CD14-positive monocyte (primary cell): ENCODE measurements at regions not wholly inside any gene's neighbourhood (a gene's known extent, or its start where the extent isn't known, plus 50 kb on each side); places are given as distances from the start of the nearest gene placed in this dataset.

ENCODE experiments used
- DNase-seq, 3 donors: peaks; one replicate each; pipeline ENCODE4 v3.0.0-alpha.2; 2011 to 2022
- H2AFZ ChIP-seq: 2 replicates; pipeline ENCODE4 v1.6.0; 2012; ENCODE audit warnings: mild to moderate bottlenecking, low read depth, low read length, inconsistent platforms; ENCODE audit not compliant: insufficient read depth, poor library complexity, severe bottlenecking
- H3K27ac ChIP-seq, 2 donors: 1 replicate in 1 of 2; 2 replicates in 1 of 2; pipeline ENCODE4 v1.5.1; 2012 to 2013; ENCODE audit warnings: low read length in 2 of 2, control low read depth in 1 of 2, inconsistent platforms in 1 of 2, low read depth in 1 of 2, mild to moderate bottlenecking in 1 of 2
- H3K27me3 ChIP-seq, 2 donors: one replicate each; pipeline versions ENCODE4 v1.6.0 to v1.6.1; 2011 to 2013; ENCODE audit warnings: low read length in 2 of 2; ENCODE audit not compliant: control insufficient read depth in 2 of 2, insufficient read depth in 2 of 2
- H3K36me3 ChIP-seq, 2 donors: replicated peaks in 1 of 2; 1 replicate in 1 of 2; 2 replicates in 1 of 2; pipeline versions ENCODE4 v1.5.1 to v1.6.1; 2012 to 2013; ENCODE audit warnings: low read length in 2 of 2, control low read depth in 1 of 2, inconsistent platforms in 1 of 2, mild to moderate bottlenecking in 1 of 2; ENCODE audit not compliant: insufficient read depth in 2 of 2, control insufficient read depth in 1 of 2
- H3K4me1 ChIP-seq, 2 donors: 1 replicate in 1 of 2; 2 replicates in 1 of 2; pipeline versions ENCODE4 v1.5.1 to v1.6.1; 2012 to 2013; ENCODE audit warnings: low read length in 2 of 2, control low read depth in 1 of 2, inconsistent platforms in 1 of 2, mild to moderate bottlenecking in 1 of 2, moderate library complexity in 1 of 2; ENCODE audit not compliant: insufficient read depth in 2 of 2, control insufficient read depth in 1 of 2
- H3K4me2 ChIP-seq: replicated peaks from 2 replicates; pipeline ENCODE3; 2012; ENCODE audit warnings: low read length, moderate library complexity, mild to moderate bottlenecking; ENCODE audit not compliant: poor library complexity, severe bottlenecking; ENCODE audit errors: extremely low read depth
- H3K4me3 ChIP-seq, 3 experiments: fragments of 200-600 bp in 1 of 3; sonication (generic) in 1 of 3; replicated peaks in 1 of 3; 1 replicate in 2 of 3; 2 replicates in 1 of 3; pipeline ENCODE4 v1.5.1; 2011 to 2013; ENCODE audit warnings: low read length in 3 of 3, mild to moderate bottlenecking in 3 of 3, control low read depth in 2 of 3, low read depth in 2 of 3, inconsistent platforms in 1 of 3, moderate library complexity in 1 of 3
- H3K79me2 ChIP-seq: 2 replicates; pipeline ENCODE4 v1.6.0; 2012; ENCODE audit warnings: mild to moderate bottlenecking, control low read depth, inconsistent platforms, low read length, moderate library complexity; ENCODE audit not compliant: insufficient read depth
- H3K9ac ChIP-seq: 2 replicates; pipeline ENCODE4 v1.6.0; 2017; ENCODE audit warnings: low read length, mild to moderate bottlenecking; ENCODE audit not compliant: insufficient read depth, poor library complexity, severe bottlenecking
- H3K9me3 ChIP-seq, 2 donors: replicated peaks in 1 of 2; 1 replicate in 1 of 2; 2 replicates in 1 of 2; pipeline versions ENCODE4 v1.5.1 to v1.6.1; 2012 to 2013; ENCODE audit warnings: low read length in 2 of 2, control low read depth in 1 of 2; ENCODE audit not compliant: control insufficient read depth in 1 of 2, insufficient read depth in 1 of 2
- H4K20me1 ChIP-seq: 2 replicates; pipeline ENCODE4 v1.6.0; 2012; ENCODE audit warnings: mild to moderate bottlenecking, low read length, control low read depth, moderate library complexity; ENCODE audit not compliant: insufficient read depth
- H3K27ac Mint-ChIP-seq, 7 donors: one replicate each; pipeline ENCODE4 v1.8.0; 2020; ENCODE audit warnings: mild to moderate bottlenecking in 7 of 7, mixed read lengths in 7 of 7, moderate library complexity in 6 of 7, inconsistent platforms in 2 of 7
- H3K27me3 Mint-ChIP-seq, 3 donors: one replicate each; pipeline ENCODE4 v1.8.0; 2021 to 2022; ENCODE audit warnings: low read depth in 3 of 3, mild to moderate bottlenecking in 3 of 3, mixed read lengths in 3 of 3, moderate library complexity in 3 of 3, inconsistent platforms in 1 of 3
- H3K36me3 Mint-ChIP-seq, 2 donors: one replicate each; pipeline ENCODE4 v1.8.0; 2020; ENCODE audit warnings: mixed read lengths in 2 of 2, inconsistent platforms in 1 of 2, mild to moderate bottlenecking in 1 of 2
- H3K4me1 Mint-ChIP-seq: one replicate; pipeline ENCODE4 v1.8.0; 2020; ENCODE audit warnings: mild to moderate bottlenecking, mixed read lengths
- H3K4me3 Mint-ChIP-seq, 2 donors: one replicate each; pipeline ENCODE4 v1.8.0; 2020; ENCODE audit warnings: mild to moderate bottlenecking in 2 of 2, mixed read lengths in 2 of 2, moderate library complexity in 1 of 2
- H3K9me3 Mint-ChIP-seq, 7 donors: one replicate each; pipeline ENCODE4 v1.8.0; 2020 to 2022; ENCODE audit warnings: mixed read lengths in 7 of 7, mild to moderate bottlenecking in 6 of 7, moderate library complexity in 6 of 7, inconsistent platforms in 2 of 7
- WGBS: methylation state at CpG from one replicate; pipeline ENCODE4 v1.1.5; 2013; ENCODE audit warnings: missing lambda C conversion rate; ENCODE audit not compliant: insufficient coverage; 5-methylcytosine and 5-hydroxymethylcytosine counted together
- intact Hi-C, 2 donors: fragments of 100-400 bp; cut with micrococcal nuclease; formaldehyde crosslinking; loops; one replicate each; pipeline versions ENCODE4 v1.15.0 to v1.15.1; 2023
- TF ChIP-seq, protein P1 (sequence below): fragments of 200-600 bp; IDR thresholded peaks from one replicate; pipeline ENCODE4 v1.8.0; 2022; ENCODE audit warnings: antibody characterized with exemption, mild to moderate bottlenecking

DNA sequence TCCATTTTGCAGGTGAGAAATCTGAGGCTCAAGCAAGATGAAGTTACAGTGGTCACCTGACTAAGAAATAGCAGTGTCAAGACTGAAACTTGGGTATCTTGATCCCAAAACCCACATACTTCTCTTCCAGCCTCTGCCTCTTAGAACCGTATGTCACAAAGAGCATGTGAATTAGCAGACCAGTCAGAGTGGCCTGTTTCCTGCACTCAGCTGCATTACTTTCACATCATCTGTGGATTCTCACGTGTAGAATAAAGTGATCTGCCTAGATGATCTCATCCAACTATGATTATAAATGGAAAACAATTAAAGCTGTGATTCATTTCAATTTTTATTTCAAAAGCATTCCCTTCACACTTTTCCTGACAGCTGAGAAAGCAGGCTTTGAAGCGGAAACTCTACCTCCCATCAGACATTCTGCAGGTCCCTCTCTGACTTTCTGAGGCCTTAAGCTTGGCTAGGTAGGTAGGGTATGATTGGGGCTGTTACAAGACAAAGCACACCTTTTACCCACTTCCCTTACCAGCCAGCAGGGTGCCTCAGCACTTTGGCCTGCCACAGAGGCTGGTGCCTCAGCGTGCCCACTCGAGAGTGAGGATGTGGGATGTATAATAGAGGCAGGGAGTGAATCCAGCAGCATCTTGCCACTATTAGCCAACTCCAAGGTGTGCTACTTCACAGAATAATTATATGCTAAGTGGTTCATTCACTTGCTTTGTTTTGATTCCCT is 70.2 kb upstream of the PDE1C start:
- Histone ChIP-seq H4K20me1 (no peaks in the 10 kb centered on the region), H3K9me3 (no peaks in the 10 kb centered on the region), H3K79me2 (no peaks in the 10 kb centered on the region), H3K9ac (no peak overlapping the region), H3K4me2 (no peak overlapping the region), H3K27me3 (no peaks in the 10 kb centered on the region), H3K36me3 (no peaks in the 10 kb centered on the region), H3K4me1 (no peaks in the 10 kb centered on the region), H3K27ac (no peak overlapping the region), H2AFZ (no peak overlapping the region), H3K4me3 (no peak overlapping the region)
- Mint-ChIP-seq H3K27me3 (peaks cover 0 to 2% (median 0%) of the 10 kb centered on the region in 3 donors), H3K27ac (no peak overlapping the region), H3K36me3 (no peaks in the 10 kb centered on the region), H3K9me3 (peaks cover 0 to 4% (median 0%) of the 10 kb centered on the region in 7 donors), H3K4me1 (no peaks in the 10 kb centered on the region), H3K4me3 (no peak overlapping the region)
- DNase-seq: no peak
- WGBS: no CpG with 5 or more reads among the region's 5 CpGs
- TF ChIP-seq, protein P1, sequence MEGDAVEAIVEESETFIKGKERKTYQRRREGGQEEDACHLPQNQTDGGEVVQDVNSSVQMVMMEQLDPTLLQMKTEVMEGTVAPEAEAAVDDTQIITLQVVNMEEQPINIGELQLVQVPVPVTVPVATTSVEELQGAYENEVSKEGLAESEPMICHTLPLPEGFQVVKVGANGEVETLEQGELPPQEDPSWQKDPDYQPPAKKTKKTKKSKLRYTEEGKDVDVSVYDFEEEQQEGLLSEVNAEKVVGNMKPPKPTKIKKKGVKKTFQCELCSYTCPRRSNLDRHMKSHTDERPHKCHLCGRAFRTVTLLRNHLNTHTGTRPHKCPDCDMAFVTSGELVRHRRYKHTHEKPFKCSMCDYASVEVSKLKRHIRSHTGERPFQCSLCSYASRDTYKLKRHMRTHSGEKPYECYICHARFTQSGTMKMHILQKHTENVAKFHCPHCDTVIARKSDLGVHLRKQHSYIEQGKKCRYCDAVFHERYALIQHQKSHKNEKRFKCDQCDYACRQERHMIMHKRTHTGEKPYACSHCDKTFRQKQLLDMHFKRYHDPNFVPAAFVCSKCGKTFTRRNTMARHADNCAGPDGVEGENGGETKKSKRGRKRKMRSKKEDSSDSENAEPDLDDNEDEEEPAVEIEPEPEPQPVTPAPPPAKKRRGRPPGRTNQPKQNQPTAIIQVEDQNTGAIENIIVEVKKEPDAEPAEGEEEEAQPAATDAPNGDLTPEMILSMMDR: no peak
- intact Hi-C loops: no loop called here

DNA sequence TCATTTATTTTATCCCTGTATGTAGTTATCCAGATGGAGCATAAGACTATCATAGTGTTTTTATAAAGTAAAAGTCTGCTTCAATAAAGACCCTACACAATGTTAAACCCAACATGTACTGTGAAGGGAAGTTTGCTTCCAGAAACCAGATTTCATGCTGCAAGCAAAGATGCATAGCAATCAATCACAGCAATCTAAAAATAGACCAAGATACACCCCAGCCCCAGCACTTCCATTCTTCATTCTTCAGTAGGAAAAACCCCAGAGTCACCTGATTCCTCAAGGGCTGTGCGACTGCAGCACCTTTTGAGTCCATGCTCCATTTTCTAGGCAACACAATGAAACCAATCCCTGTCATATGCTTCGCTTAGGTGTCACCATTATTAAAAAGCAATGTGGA is 66.9 kb upstream of the PDE1C start:
- H3K4me1 Mint-ChIP-seq: no peaks in the 10 kb centered on the region
- H3K4me3 Mint-ChIP-seq: no peak overlapping the region
- H3K27me3 Mint-ChIP-seq: peaks cover 0 to 1% (median 0%) of the 10 kb centered on the region in 3 donors
- 83% methylated on average over 1 of the region's 2 CpGs for WGBS
- H3K27ac ChIP-seq: no peak overlapping the region
- TF ChIP-seq, protein P1: no peak
- no peak overlapping the region for H3K4me3 ChIP-seq
- H4K20me1 ChIP-seq: no peaks in the 10 kb centered on the region
- H3K27ac Mint-ChIP-seq: no peak overlapping the region
- no peaks in the 10 kb centered on the region for H3K27me3 ChIP-seq
- intact Hi-C loops: no loop called here
- H3K36me3 ChIP-seq: no peaks in the 10 kb centered on the region
- H3K79me2 ChIP-seq: no peaks in the 10 kb centered on the region
- H3K9me3 ChIP-seq: no peaks in the 10 kb centered on the region
- H3K36me3 Mint-ChIP-seq: no peaks in the 10 kb centered on the region
- H2AFZ ChIP-seq: no peak overlapping the region
- no peaks in the 10 kb centered on the region for H3K4me1 ChIP-seq
- DNase-seq: no peak
- no peak overlapping the region for H3K9ac ChIP-seq
- H3K4me2 ChIP-seq: no peak overlapping the region
- H3K9me3 Mint-ChIP-seq: peaks cover 0 to 11% (median 4%) of the 10 kb centered on the region in 7 donors
